ENCODE measurements at regions not wholly inside any gene's neighbourhood (a gene's known extent, or its start where the extent isn't known, plus 50 kb on each side); places are given as distances from the start of the nearest gene placed in this dataset.
A peak's percentile ranks its signal among the peaks of the same experiment; 100 is the strongest.
"Not testable (repeated sequence)": the region's sequence is repeated elsewhere in the genome, so short reads cannot be mapped to it uniquely, and the experiment has no call there.

- no peak for DNase-seq (ENCODE audit: low spot score)
Observed at GRCh38 chr7:118801366-118801765, 576.9 kb downstream of the ANKRD7 start.

GRCh38 chr7:118802726-118803125 is 578.2 kb downstream of the ANKRD7 start:
- DNase-seq (ENCODE audit: low spot score), result no peak

GRCh38 chr7:118826246-118826645 is 601.7 kb downstream of the ANKRD7 start:
- no peak for DNase-seq (ENCODE audit: low spot score)

- no peak for DNase-seq (ENCODE audit: low spot score)
Observed at GRCh38 chr7:118836933-118837332, 612.4 kb downstream of the ANKRD7 start.

- peak; percentile 50 for DNase-seq (ENCODE audit: low spot score)
Observed at GRCh38 chr7:118839515-118839914, 615.0 kb downstream of the ANKRD7 start.

GRCh38 chr7:118843456-118843855 is 619.0 kb downstream of the ANKRD7 start:
- DNase-seq (ENCODE audit: low spot score), result no peak

GRCh38 chr7:118844748-118845147 is 620.2 kb downstream of the ANKRD7 start:
- no peak for DNase-seq (ENCODE audit: low spot score)

- DNase-seq (ENCODE audit: low spot score), result no peak
Observed at GRCh38 chr7:118845791-118846190, 621.3 kb downstream of the ANKRD7 start.

GRCh38 chr7:118846977-118847376 is 622.5 kb downstream of the ANKRD7 start:
- DNase-seq (ENCODE audit: low spot score), result no peak

- DNase-seq (ENCODE audit: low spot score), result no peak
Observed at GRCh38 chr7:118855290-118855689, 630.8 kb downstream of the ANKRD7 start.

- DNase-seq (ENCODE audit: low spot score), result no peak
Observed at GRCh38 chr7:118858651-118859149, 634.2 kb downstream of the ANKRD7 start.

- peak; percentile 69 for DNase-seq (ENCODE audit: low spot score)
Observed at GRCh38 chr7:118861581-118861980, 637.1 kb downstream of the ANKRD7 start.

- DNase-seq (ENCODE audit: low spot score), result no peak
Observed at GRCh38 chr7:118862740-118863139, 638.2 kb downstream of the ANKRD7 start.

- peak; percentile 58 for DNase-seq (ENCODE audit: low spot score)
Observed at GRCh38 chr7:118863966-118864365, 639.5 kb downstream of the ANKRD7 start.

- DNase-seq (ENCODE audit: low spot score), result no peak
Observed at GRCh38 chr7:118867860-118868259, 643.4 kb downstream of the ANKRD7 start.

GRCh38 chr7:118869141-118869540 is 644.6 kb downstream of the ANKRD7 start:
- DNase-seq (ENCODE audit: low spot score), result not testable (repeated sequence)

GRCh38 chr7:118870187-118870586 is 645.7 kb downstream of the ANKRD7 start:
- DNase-seq (ENCODE audit: low spot score), result no peak

- no peak for DNase-seq (ENCODE audit: low spot score)
Observed at GRCh38 chr7:118872568-118872967, 648.1 kb downstream of the ANKRD7 start.

- no peak for DNase-seq (ENCODE audit: low spot score)
Observed at GRCh38 chr7:118877187-118877586, 652.7 kb downstream of the ANKRD7 start.

- DNase-seq (ENCODE audit: low spot score), result no peak
Observed at GRCh38 chr7:118878336-118878735, 653.8 kb downstream of the ANKRD7 start.

GRCh38 chr7:118898284-118898683 is 673.8 kb downstream of the ANKRD7 start:
- DNase-seq (ENCODE audit: low spot score), result no peak

- DNase-seq (ENCODE audit: low spot score), result no peak
Observed at GRCh38 chr7:118902600-118902999, 678.1 kb downstream of the ANKRD7 start.

- no peak for DNase-seq (ENCODE audit: low spot score)
Observed at GRCh38 chr7:118907911-118908527, 683.5 kb downstream of the ANKRD7 start.

GRCh38 chr7:118916120-118916519 is 691.6 kb downstream of the ANKRD7 start:
- DNase-seq (ENCODE audit: low spot score), result not testable (repeated sequence)
